GM06990 (cell line): ENCODE measurements at regions not wholly inside any gene's neighbourhood (a gene's known extent, or its start where the extent isn't known, plus 50 kb on each side); places are given as distances from the start of the nearest gene placed in this dataset.

Source experiments
- DNase-seq: peaks from one replicate; pipeline ENCODE4 v3.0.0-alpha.2; 2011; ENCODE audit not compliant: insufficient read length; ENCODE audit errors: extremely low read depth
- H3K27me3 ChIP-seq: replicated peaks from 2 replicates; pipeline ENCODE4 v1.6.0; 2011; ENCODE audit warnings: low read length; ENCODE audit not compliant: control insufficient read depth, insufficient read depth
- H3K36me3 ChIP-seq: 2 replicates; pipeline ENCODE4 v1.5.1; 2011; ENCODE audit warnings: low read length; ENCODE audit not compliant: control insufficient read depth, insufficient read depth
- H3K4me3 ChIP-seq: replicated peaks from 2 replicates; pipeline ENCODE4 v1.5.1; 2011; ENCODE audit warnings: low read depth, mild to moderate bottlenecking, control low read depth, low read length
- TF ChIP-seq, protein P1 (sequence below): IDR thresholded peaks from 2 replicates; pipeline ENCODE4 v1.5.1; 2011; ENCODE audit warnings: low read length, control low read depth, mild to moderate bottlenecking, inconsistent platforms; ENCODE audit not compliant: insufficient read depth, poor library complexity, severe bottlenecking

DNA sequence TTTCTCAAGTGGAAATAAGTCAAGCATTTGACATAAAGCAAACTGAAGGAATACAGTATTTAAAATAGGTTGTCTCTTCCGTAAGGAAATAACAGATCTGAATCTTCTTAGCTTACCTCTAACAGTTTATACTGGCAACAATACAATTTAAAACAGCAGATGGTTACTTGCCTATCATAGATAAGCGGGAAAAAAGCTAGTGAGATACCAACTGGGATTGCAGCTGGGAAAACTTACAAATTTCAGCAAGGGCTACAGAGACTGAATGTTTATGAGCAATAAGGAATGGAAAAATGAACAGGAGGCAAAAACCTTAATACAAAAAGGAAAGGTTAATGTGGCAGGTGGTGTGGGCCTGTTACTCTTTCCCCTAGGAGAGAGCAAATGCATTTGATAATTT is 220.0 kb downstream of the RASSF9 start:
- Histone ChIP-seq H3K27me3 (no peaks in the 10 kb centered on the region), H3K4me3 (no peak overlapping the region), H3K36me3 (no peaks in the 10 kb centered on the region)
- TF ChIP-seq, protein P1, sequence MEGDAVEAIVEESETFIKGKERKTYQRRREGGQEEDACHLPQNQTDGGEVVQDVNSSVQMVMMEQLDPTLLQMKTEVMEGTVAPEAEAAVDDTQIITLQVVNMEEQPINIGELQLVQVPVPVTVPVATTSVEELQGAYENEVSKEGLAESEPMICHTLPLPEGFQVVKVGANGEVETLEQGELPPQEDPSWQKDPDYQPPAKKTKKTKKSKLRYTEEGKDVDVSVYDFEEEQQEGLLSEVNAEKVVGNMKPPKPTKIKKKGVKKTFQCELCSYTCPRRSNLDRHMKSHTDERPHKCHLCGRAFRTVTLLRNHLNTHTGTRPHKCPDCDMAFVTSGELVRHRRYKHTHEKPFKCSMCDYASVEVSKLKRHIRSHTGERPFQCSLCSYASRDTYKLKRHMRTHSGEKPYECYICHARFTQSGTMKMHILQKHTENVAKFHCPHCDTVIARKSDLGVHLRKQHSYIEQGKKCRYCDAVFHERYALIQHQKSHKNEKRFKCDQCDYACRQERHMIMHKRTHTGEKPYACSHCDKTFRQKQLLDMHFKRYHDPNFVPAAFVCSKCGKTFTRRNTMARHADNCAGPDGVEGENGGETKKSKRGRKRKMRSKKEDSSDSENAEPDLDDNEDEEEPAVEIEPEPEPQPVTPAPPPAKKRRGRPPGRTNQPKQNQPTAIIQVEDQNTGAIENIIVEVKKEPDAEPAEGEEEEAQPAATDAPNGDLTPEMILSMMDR = no peak
- no peak for DNase-seq

DNA sequence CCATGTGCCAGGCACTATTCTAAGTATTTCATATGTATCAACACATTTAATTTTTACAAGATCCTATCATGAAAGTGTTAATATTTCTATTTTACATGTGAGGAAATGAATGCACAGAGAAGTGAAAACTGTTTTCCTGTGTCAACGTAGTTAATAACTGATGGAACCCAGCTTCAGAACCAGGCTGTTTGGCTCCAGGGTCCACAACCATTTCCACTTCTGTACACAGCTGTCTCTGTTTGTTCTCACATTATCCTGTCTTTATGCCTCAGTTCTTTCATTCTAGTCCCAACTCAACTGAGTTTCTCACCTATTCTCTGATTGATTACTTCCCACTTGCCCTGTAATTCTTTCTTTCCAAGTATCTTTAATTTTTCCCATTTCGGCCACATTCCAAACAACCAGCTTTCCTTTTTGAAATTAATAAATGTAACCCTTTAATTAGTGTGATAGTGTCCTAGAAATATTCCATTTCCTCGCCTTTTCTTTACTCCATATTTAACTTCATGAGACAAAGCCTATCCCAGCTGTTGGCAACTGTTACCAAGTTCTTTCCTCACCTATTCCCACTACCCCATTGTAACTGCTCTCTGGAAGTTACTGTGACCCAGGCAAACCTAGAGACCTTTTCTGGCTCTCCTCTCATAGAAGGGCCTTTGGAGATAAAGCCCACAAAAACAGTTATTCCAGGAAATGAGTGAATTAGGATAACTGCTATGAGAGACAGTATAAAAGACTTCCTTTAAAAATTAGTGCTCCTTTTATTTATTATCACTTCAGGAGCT is 218.7 kb downstream of the RASSF9 start:
- Histone ChIP-seq H3K4me3 (no peak overlapping the region), H3K36me3 (no peaks in the 10 kb centered on the region), H3K27me3 (no peaks in the 10 kb centered on the region)
- TF ChIP-seq, protein P1 = no peak
- DNase-seq = no peak

DNA sequence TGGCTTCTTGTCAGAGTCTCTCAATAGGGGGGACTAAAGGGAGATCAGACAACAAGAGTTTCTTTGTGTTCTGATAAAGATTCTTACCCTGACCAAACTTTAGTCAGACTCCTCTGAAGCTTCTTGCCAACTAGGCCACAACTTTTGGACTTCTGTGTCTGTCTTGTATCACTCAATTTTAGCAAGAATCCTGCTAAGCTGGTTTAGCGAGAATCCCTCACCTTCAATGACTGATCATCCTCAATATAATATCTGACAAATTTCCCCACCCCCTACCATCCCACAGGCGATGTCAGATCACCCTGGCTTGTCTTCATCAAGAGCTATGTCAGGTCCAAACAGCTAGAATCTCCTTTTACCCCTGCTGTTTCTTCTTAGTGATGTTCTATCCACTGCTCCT is 215.2 kb downstream of the RASSF9 start:
- TF ChIP-seq, protein P1 = no peak
- Histone ChIP-seq H3K36me3 (no peaks in the 10 kb centered on the region), H3K27me3 (no peaks in the 10 kb centered on the region), H3K4me3 (no peak overlapping the region)
- DNase-seq = no peak

DNA sequence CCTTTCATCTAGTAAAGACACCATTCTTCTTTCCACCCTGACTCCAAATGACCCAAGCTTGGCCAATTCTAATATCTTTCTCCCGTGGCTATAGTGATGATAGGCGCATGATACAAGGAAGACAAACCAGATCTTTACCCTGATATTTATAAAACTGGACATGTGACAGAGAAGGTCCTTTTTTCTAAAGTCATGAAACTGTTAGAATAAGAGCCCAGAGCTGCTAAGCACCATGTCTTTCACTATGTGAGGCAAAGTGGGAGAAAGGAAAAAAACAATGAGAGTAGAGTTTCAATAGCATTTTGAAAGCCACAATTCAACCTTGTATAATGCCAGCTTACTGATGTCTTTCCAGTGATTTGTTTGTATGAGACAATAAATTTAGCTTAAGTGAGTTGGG is 212.4 kb downstream of the RASSF9 start:
- Histone ChIP-seq H3K4me3 (no peak overlapping the region), H3K36me3 (no peaks in the 10 kb centered on the region), H3K27me3 (no peaks in the 10 kb centered on the region)
- no peak for DNase-seq
- TF ChIP-seq, protein P1 = no peak

DNA sequence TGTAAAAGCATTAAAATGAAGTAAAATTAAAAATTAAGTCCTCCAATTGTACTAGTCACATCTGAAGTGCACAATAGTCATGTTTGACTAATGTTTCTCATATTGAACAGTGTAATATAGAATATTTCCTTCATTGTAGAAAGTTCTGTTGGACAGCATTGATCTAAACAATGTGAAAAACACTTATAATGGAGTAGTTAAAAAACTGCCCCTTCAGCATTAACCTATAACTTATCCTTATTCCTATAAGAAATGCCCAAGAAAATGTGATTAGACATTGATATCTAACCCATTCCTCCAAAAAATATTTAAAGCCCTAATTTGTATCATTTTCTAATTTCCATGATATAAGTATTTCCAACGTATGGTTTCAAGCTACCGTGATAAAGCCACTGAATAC is 210.7 kb downstream of the RASSF9 start:
- TF ChIP-seq, protein P1 = no peak
- Histone ChIP-seq H3K27me3 (no peaks in the 10 kb centered on the region), H3K36me3 (no peaks in the 10 kb centered on the region), H3K4me3 (no peak overlapping the region)
- no peak for DNase-seq
